ENCODE measurements at regions not wholly inside any gene's neighbourhood (a gene's known extent, or its start where the extent isn't known, plus 50 kb on each side); places are given as distances from the start of the nearest gene placed in this dataset.

GRCh38 chr12:97994746-97995484, 520.5 kb upstream of the TMPO start:
- Mint-ChIP-seq H3K4me3 (no peak overlapping the region), H3K27ac (no peak overlapping the region), H3K27me3 (ENCODE audit: low read depth in 2 of 2) (no peaks in the 10 kb centered on the region), H3K4me1 (no peaks in the 10 kb centered on the region), H3K36me3 (no peaks in the 10 kb centered on the region), H3K9me3 (peaks cover 0 to 9% of the 10 kb centered on the region in 2 donors)
- Histone ChIP-seq H3K36me3 (ENCODE audit: control insufficient read depth, insufficient read depth, low read length) (no peaks in the 10 kb centered on the region), H3K4me3 (ENCODE audit: low read length) (no peak overlapping the region), H3K27me3 (ENCODE audit: control insufficient read depth, insufficient read depth, low read length) (no peaks in the 10 kb centered on the region), H3K27ac (ENCODE audit: low read length) (no peak overlapping the region), H3K9me3 (ENCODE audit: control insufficient read depth, insufficient read depth, low read length) (no peaks in the 10 kb centered on the region), H3K4me1 (ENCODE audit: control insufficient read depth, insufficient read depth, low read length) (no peaks in the 10 kb centered on the region)
- TF ChIP-seq, protein P1, sequence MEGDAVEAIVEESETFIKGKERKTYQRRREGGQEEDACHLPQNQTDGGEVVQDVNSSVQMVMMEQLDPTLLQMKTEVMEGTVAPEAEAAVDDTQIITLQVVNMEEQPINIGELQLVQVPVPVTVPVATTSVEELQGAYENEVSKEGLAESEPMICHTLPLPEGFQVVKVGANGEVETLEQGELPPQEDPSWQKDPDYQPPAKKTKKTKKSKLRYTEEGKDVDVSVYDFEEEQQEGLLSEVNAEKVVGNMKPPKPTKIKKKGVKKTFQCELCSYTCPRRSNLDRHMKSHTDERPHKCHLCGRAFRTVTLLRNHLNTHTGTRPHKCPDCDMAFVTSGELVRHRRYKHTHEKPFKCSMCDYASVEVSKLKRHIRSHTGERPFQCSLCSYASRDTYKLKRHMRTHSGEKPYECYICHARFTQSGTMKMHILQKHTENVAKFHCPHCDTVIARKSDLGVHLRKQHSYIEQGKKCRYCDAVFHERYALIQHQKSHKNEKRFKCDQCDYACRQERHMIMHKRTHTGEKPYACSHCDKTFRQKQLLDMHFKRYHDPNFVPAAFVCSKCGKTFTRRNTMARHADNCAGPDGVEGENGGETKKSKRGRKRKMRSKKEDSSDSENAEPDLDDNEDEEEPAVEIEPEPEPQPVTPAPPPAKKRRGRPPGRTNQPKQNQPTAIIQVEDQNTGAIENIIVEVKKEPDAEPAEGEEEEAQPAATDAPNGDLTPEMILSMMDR (IDR thresholded peaks at IDR 0.05) = no peak
- ATAC-seq (no peak), DNase-seq (no peak)
- intact Hi-C loops (cut with micrococcal nuclease) = no loop called here
- WGBS (ENCODE audit: insufficient coverage) = 95% methylated on average over 2 of the region's 2 CpGs

DNA sequence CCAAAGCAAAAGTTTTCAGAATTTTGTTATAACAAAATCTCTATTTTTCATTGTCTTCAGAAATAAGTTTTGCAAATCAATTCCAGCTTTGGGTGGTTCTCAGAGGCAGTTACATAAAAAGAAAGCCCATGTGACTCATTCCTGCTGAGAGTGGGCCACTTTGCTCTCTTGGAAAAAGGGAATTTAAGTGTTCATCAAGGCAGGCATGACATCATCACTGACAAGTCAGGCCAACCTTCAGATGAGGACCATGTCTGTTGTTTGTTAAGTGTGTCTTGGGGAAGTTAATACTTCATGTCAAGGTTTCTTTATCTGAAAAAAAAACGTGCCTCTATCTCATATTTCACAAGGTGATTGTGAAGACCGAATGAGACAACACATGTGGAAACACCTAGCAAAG, 519.8 kb upstream of the TMPO start:
- intact Hi-C loops (cut with micrococcal nuclease) = no loop called here
- Mint-ChIP-seq H3K27ac (no peak overlapping the region), H3K27me3 (ENCODE audit: low read depth in 2 of 2) (no peaks in the 10 kb centered on the region), H3K36me3 (no peaks in the 10 kb centered on the region), H3K9me3 (peaks cover 0 to 9% of the 10 kb centered on the region in 2 donors), H3K4me3 (no peak overlapping the region), H3K4me1 (no peaks in the 10 kb centered on the region)
- H3K4me1 ChIP-seq (ENCODE audit: control insufficient read depth, insufficient read depth, low read length) = no peaks in the 10 kb centered on the region
- H3K4me3 ChIP-seq (ENCODE audit: low read length) = no peak overlapping the region
- H3K27me3 ChIP-seq (ENCODE audit: control insufficient read depth, insufficient read depth, low read length) = no peaks in the 10 kb centered on the region
- no peak for DNase-seq
- 80% methylated on average over 1 of the region's 2 CpGs for WGBS (ENCODE audit: insufficient coverage)
- ATAC-seq = no peak
- TF ChIP-seq, protein P1 (IDR thresholded peaks at IDR 0.05) = no peak
- H3K27ac ChIP-seq (ENCODE audit: low read length) = no peak overlapping the region
- no peaks in the 10 kb centered on the region for H3K36me3 ChIP-seq (ENCODE audit: control insufficient read depth, insufficient read depth, low read length)
- H3K9me3 ChIP-seq (ENCODE audit: control insufficient read depth, insufficient read depth, low read length) = no peaks in the 10 kb centered on the region

DNA sequence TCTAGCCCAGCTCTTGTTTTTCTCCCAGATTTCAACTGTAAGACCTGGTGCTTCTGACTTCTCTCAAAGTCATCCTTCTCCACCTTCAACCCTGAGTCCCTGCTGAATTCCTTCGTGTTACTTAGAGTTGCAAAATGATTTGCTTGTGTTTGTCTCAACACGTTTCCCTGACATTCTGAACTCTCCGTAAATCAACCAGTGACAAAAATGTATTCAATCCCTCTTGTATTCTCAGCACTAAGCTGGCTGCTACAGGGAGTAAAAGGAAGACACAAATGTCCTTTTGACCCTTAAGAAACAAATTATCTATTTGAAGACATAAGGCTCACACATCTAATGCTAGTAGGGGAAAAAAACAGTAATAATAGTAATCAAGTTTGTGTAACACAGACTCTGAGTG, 514.0 kb upstream of the TMPO start:
- Histone ChIP-seq H3K9me3 (ENCODE audit: control insufficient read depth, insufficient read depth, low read length) (no peaks in the 10 kb centered on the region), H3K27ac (ENCODE audit: low read length) (no peak overlapping the region), H3K36me3 (ENCODE audit: control insufficient read depth, insufficient read depth, low read length) (no peaks in the 10 kb centered on the region), H3K4me1 (ENCODE audit: control insufficient read depth, insufficient read depth, low read length) (no peaks in the 10 kb centered on the region), H3K27me3 (ENCODE audit: control insufficient read depth, insufficient read depth, low read length) (no peaks in the 10 kb centered on the region), H3K4me3 (ENCODE audit: low read length) (no peak overlapping the region)
- ATAC-seq (no peak), DNase-seq (no peak)
- no peak overlapping the region for H3K27ac Mint-ChIP-seq
- intact Hi-C loops (cut with micrococcal nuclease) = no loop called here
- H3K4me1 Mint-ChIP-seq = no peaks in the 10 kb centered on the region
- 66% methylated on average over 3 of the region's 3 CpGs for WGBS (ENCODE audit: insufficient coverage)
- H3K27me3 Mint-ChIP-seq (ENCODE audit: low read depth in 2 of 2) = peaks cover 0 to 4% of the 10 kb centered on the region in 2 donors
- no peaks in the 10 kb centered on the region for H3K36me3 Mint-ChIP-seq
- no peak overlapping the region for H3K4me3 Mint-ChIP-seq
- H3K9me3 Mint-ChIP-seq = peaks cover 0 to 3% of the 10 kb centered on the region in 2 donors
- TF ChIP-seq, protein P1 (IDR thresholded peaks at IDR 0.05) = no peak
